ENCODE measurements at regions not wholly inside any gene's neighbourhood (a gene's known extent, or its start where the extent isn't known, plus 50 kb on each side); places are given as distances from the start of the nearest gene placed in this dataset.

GRCh38 chr2:43139501-43139900 is 86.9 kb downstream of the ZFP36L2 start:
- no peaks in the 10 kb centered on the region for H3K36me3 ChIP-seq (ENCODE audit: control insufficient read depth in 2 of 2, extremely low read depth in 1 of 2, insufficient read depth in 2 of 2, low read length in 2 of 2)
- intact Hi-C loops (cut with micrococcal nuclease): no loop called here
- DNase-seq (ENCODE audit: low read depth, low spot score) (no peak), FAIRE-seq (no peak)
- H4K20me1 ChIP-seq (replicated peaks; ENCODE audit: control insufficient read depth, extremely low read depth, insufficient read depth, low read length): no peaks in the 10 kb centered on the region
- no peak overlapping the region for H2AFZ ChIP-seq (ENCODE audit: low read depth, low read length)
- no peaks in the 10 kb centered on the region for H3K79me2 ChIP-seq (ENCODE audit: control insufficient read depth, insufficient read depth, low read length)
- TF ChIP-seq EZH2 (IDR thresholded peaks at IDR 0.05; ENCODE audit: borderline replicate concordance, low read depth, low read length, severe bottlenecking) (no peak), GATA2 (IDR thresholded peaks at IDR 0.05; ENCODE audit: insufficient read depth, insufficient read length, low read depth, low read length) (no peak), POLR2AphosphoS5 (IDR thresholded peaks at IDR 0.05; ENCODE audit: insufficient read depth, low read depth, low read length) (no peak), JUN (IDR thresholded peaks at IDR 0.05; ENCODE audit: borderline replicate concordance, insufficient read depth, insufficient read length, low read depth) (no peak), MAX (IDR thresholded peaks at IDR 0.05; ENCODE audit: insufficient read depth, insufficient read length) (no peak), POLR2A (IDR thresholded peaks at IDR 0.05; ENCODE audit: low read depth, low read length) (no peak), MYC (IDR thresholded peaks at IDR 0.05; ENCODE audit: low read depth, low read length) (no peak), CTCF (IDR thresholded peaks at IDR 0.05; ENCODE audit: extremely low read depth in 1 of 2, insufficient read depth in 1 of 2, low read depth in 1 of 2, low read length in 2 of 2) (no peak), FOS (IDR thresholded peaks at IDR 0.05; ENCODE audit: borderline replicate concordance, insufficient read depth, low read length) (no peak)
- CTCF ChIA-PET: interaction anchor here (0.8 to 1.4 kb wide), 6 partner anchors 8 to 121 kb away, joined by 3 to 8 read pairs (median 4); no protein-coding TSS in a partner anchor
- no TSS peak for BruUV-seq (replicated peaks)
- dilution Hi-C loops (cut with MboI; ENCODE audit: extremely low pct_ligation_motif_present, low sequenced_read_pairs): no loop called here
- no peak overlapping the region for H3K4me3 ChIP-seq (replicated peaks in 1 of 3; ENCODE audit: insufficient read depth in 1 of 3, low read depth in 1 of 3, low read length in 3 of 3)
- POLR2A ChIA-PET: no interaction called here
- H3K4me2 ChIP-seq (ENCODE audit: insufficient read depth, low read length): no peak overlapping the region
- H3K9ac ChIP-seq (replicated peaks; ENCODE audit: extremely low read depth, insufficient read depth, low read length): no peak overlapping the region
- peaks cover 9% of the 10 kb centered on the region for H3K4me1 ChIP-seq (ENCODE audit: control insufficient read depth, extremely low read depth, insufficient read depth, low read length)
- H3K27ac ChIP-seq (ENCODE audit: insufficient read depth, low read depth, low read length): no peak overlapping the region
- no peaks in the 10 kb centered on the region for H3K27me3 ChIP-seq (ENCODE audit: control insufficient read depth in 2 of 2, insufficient read depth in 2 of 2, low read length in 2 of 2)
- no peaks in the 10 kb centered on the region for H3K9me1 ChIP-seq (replicated peaks; ENCODE audit: control insufficient read depth, extremely low read depth, insufficient read depth, low read length)
- no peaks in the 10 kb centered on the region for H3K9me3 ChIP-seq (replicated peaks; ENCODE audit: control insufficient read depth, insufficient read depth, low read length)

Data from endothelial cell of umbilical vein (primary cell).